ENCODE measurements at regions not wholly inside any gene's neighbourhood (a gene's known extent, or its start where the extent isn't known, plus 50 kb on each side); places are given as distances from the start of the nearest gene placed in this dataset.

DNA sequence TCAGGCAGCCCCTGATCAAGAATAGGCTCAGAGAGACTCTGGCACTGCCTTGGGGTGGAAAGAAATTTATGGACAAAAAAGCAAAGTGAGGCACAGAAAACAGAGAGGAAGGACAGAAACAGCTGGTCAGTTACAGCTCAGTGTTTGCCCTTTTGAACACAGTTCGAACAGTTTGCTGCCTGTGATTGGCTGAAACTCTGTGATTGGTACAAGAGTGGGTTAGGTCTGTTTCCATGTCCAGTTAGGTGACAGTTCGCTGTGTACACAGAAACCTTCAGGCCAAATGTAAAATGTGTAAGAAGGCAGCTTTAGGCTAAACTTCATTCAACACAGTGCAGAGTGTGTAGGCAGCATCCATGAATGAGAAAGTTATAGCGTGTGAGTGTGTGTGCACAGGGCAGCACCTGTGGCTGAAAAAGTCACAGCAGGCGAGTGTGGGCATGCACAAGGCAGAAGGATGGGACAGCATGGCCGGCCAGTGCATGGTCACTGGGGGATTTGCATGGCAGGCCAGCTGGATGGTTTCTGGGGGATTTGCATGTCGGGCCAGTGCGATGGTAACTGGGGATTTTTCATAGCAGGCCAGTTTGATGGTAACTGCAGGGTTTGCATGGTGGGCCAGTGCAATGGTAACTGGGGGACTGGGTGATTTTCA is 75.4 kb upstream of the FRMD1 start:
- DNase-seq: no peak

DNA sequence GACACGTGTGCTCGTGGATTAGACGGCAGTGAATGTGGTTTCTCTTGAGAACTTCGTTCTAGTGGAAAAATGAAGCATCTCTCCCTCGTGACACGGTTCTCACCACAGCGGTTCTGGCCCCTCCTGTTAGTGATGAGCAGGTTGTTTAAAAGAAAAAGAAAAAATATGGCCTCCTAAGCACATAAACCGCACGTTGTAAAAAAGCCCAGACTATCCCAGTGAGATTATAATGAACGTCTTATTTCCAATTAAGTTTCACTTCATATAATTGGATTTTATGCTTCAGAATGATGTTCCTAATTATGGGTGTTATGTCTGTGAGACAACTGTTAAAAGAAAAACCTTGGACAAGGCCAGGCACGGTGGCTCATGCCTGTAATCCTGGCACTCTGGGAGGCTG is 74.5 kb upstream of the FRMD1 start:
- no peak for DNase-seq

DNA sequence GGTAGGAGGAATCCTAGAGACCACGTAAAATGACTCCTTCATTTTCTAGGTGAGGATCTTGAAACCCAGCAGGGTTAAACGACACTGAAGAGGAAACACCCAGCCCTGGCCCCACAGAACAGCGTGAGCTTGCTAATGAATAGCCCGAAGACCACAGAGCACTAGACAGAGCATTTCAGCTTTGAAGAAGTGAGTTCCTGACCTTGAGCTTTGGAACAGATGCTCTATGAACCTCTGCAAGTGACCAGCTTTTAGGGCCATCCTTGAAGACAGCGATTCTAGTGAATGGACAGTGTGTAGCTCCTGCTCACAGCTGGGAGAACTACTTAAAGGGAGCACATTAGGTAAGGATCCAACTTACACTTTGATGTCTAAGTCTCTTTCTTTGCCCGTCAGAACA is 74.0 kb upstream of the FRMD1 start:
- DNase-seq: no peak

DNA sequence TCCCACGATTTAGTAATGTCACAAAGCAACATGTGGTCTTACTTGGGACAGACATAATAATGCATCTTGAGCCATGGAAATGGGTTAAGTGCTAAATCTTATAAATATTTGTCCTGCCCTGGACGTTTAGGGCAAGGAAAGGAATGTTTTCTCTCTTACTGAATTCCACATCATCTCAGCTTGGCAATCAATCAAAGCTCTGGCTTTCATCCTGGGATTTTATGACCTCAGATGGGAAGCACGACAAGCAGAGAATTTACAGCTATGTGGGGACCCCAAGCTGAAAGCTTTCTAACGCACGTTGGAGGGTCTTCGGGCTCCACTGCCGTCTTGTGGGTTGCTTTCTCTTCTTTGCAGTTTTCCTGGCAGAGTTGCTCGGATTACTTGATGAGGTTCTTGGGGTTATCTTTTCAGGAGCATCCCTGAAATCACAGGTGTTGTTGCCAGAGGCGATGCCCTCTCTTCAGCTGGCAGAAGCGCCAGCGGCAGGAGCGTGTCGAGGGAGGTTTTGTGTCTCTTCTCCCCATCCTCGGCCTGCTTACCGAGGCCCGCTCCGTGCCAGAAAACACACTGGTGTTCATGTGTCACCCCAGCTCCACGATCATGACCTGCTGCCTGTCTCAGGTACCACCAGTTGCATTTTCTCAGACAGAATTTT is 73.4 kb upstream of the FRMD1 start:
- no peak for DNase-seq

DNA sequence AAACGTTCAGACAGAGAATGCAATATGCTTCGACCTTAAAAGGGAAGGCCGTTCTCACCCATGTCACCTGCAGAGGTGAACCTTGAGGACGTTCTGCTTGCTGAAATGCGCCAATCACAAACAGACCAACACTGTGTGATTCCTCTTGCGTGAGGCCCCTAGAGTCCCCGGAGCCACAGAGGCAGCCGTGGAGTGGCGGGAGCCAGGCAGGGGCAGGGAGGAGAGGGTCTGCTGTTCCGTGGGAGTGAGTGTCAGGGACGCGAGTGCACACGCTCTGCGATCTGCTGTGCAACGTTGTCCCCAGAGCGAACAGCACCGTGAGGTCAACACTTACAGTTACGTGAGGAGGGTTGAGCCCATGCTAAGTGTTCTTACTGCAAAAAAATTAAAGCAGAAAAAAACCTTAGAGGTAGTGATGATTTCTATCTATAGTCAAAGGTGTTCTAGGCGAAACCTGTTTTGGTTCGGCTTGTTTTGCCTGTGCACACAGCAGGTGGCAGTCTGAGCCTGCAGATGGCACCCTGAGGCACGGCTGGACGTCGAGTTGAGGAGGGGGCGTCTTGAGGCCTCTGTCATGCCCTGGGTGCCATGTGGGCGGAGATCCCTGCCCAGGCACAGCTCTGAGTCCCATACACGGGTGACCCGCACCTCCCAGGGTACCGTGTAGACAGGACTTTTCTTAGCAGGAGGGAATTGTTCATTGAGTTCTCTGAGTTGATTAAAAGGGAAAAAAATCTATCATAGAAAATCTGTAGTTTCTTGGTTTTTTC is 71.7 kb upstream of the FRMD1 start:
- DNase-seq: no peak

DNA sequence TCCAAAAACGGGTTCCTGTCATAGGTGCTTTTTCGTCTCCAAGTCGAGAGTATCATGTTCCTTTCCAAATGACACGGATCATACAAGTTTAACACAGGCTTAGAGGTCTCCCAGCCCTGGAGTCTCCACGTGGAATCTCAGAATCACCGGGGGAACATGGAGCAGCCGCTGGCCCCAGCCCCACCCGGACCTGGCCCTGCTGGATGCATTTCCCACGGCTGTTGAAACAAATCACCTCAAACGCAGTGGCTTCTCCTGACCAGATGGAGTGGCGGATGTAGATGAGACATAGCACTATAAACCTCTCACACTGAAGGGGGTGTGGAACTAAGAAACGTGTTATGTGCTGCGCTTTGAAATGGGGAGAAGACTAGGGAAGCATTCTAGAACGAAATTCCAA is 70.0 kb upstream of the FRMD1 start:
- DNase-seq: no peak

DNA sequence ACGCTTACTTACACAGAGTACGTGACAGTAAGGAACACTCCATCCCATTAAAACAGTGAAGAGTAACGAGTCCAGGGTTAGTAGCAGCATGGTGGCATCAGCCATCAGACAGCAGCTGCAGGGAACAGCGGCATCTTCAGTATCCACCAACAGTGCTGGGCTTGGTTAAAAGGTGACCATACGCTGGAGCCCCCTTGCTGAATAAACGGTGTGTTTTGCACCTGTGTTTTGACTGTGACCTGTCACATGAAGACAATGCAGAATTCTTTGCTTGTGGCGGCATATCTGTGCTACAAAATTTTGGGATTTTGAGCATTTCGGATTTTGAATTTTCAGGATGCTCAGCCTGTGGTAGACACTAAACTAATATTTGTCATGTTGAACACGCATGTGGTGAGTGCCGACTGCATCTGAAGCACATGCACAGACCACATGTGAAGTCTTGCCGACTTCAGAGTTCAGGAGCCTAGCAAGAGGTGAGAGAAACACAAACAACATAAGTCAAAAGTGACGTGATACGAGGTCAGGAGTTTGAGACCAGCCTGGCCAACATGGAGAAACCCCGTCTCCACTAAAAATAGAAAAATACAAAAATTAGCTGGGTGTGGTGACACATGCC is 69.3 kb upstream of the FRMD1 start:
- DNase-seq: no peak

DNA sequence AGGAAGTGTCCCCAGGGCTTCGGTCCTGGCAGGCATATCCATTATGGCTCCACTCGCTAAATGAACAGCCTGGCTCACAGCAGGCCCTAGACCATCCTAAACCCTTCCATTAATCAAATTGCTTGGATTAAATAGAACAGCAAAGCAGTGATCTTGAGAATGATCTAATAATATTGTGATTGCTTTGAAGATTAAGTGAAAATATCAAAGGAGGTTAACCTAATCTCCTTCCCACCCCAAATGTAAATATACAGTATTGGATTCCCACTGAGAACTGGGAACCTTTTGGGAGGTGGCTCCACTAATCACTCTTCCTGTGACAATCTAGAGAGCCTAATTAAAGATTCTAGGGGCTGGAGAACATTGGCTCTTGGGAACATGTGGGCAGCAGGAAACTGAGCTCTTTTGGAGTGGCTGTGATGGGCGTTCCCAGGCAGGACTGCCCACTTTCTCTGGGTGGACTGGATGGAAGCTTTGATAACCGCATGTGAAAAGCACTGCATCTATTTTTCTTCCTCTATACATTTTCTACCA is 68.3 kb upstream of the FRMD1 start:
- peak in 1 of 2 experiments; percentile 53 for DNase-seq

DNA sequence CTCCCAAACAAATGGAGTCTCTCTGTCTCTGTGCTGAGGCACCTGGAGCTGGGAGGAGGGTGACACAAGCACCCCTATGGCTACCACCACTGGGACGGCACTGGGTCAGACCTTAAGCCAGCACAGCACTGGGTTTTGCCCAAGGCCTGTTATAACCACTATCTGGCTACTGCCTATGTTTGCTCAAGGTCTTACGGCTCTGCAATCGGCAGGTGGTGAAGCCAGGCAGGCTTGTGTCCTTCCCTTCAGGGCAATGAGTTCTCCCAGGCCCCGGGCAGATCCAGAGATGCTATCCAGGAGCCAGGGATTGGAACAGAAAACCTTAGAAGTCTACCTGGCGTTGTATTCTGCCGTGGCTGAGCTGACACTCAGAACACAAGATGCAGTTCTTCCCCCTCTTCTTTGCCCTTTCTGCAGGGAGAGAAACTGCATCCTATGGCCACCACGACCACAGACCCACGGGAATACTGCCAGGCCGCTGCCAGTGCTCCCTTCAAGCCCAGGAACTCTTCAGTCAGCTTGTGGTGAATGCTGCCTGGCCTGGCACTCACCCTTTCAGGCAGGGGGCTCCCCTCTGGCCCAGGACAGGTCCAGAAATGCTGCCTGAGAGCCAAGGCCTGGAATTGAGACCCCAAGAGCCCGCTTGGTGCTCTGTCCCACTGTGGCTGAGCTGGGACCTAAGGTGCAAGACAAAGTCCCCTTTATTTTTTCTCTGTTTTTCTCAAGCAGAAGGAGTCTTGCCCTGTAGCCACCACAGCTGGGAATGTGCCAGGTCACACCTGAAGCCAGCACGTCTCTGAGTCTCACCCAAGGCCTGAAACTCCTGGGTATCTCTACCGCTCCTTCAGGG is 67.0 kb upstream of the FRMD1 start:
- no peak for DNase-seq

DNA sequence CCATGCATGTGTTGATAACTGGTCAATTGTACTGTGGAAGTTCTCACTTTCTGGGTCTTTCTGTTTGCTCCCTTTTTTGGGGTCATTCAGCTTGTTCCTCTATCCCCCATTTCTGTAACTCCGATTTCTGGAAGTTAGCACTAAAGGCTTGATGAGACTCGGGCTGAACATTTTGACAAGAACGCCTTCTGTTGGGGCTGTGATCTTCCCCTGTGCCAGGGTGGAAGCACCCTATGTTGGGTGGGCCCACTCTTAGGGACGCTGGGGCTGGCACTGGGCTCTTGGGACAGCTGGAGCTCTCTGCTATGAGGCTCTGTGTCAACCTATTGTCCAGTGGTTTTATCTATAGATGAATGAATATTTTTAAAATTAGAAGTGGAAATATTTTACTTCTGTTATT is 60.1 kb upstream of the FRMD1 start:
- no peak for DNase-seq

DNA sequence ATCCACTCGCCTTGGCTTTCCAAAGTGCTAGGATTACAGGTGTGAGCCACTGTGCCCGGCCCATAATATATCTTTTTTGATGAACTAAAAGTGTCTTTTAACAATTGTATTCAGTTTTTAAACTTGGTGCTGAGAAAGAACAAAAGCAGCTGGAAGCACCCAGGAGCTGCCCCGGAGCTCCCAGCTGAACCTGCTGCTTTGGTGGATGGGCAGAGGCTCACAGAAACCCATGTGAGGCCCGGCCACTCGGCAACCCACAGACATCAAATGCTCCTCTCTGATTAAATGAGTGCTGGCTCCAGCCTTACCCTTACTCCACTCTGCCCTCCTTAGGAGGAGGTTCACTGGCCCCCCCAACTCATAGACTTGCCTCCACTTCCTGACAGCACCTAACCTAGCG is 59.4 kb upstream of the FRMD1 start:
- no peak for DNase-seq

DNA sequence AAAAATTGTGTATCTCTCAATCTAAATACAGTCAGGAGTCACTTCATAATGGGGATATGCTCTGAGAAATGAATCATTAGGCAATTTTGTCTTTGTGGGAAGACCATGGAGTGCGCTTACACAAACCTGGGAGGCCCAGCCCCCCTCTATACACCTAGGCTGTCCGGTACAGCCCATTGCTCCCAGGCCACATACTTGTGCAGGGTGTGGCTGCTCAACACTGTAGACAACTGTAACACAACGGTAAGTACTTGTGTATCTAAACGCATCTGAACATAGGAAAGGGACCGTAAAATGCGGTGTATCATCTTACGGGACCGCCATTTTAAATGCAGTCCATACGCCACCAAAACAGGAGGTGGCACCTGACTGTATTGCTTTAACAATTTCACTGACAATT is 58.0 kb upstream of the FRMD1 start:
- DNase-seq: no peak

DNA sequence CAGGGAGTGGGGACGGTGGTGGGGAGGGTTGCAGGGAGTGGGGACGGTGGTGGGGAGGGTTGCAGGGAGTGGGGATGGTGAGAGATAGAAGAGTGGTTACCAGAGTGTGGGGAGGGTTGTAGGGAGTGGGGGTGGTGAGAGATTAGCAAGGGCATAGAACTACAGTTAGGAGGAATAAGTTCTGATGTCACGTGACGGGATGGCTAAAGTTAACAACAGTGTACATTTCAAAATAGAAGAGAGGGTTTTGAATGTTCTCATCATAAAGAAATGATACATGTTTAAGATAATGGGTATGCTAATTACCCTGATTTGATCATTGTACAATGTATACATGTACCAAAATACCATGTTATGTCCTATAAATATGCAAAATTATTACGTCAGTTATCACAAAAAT is 57.6 kb upstream of the FRMD1 start:
- DNase-seq: no peak

DNA sequence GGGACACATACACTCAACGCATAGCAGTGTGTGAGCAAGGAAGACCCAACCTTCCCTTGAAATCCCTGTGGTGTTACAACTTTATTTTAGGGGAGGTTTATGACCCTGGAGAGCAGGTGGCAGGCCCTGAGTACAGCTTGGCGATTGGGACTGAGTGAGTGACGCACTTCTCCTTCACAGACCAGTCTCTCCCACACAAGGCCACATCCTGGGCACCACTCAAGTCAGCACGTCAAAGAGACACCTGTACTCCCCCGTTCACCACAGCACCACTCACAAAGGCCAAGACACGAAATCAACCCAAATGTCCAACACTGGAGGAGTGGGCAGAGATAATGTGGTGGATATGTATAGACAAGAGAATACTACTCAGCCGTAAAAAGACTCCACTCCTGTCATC is 57.0 kb upstream of the FRMD1 start:
- no peak for DNase-seq

DNA sequence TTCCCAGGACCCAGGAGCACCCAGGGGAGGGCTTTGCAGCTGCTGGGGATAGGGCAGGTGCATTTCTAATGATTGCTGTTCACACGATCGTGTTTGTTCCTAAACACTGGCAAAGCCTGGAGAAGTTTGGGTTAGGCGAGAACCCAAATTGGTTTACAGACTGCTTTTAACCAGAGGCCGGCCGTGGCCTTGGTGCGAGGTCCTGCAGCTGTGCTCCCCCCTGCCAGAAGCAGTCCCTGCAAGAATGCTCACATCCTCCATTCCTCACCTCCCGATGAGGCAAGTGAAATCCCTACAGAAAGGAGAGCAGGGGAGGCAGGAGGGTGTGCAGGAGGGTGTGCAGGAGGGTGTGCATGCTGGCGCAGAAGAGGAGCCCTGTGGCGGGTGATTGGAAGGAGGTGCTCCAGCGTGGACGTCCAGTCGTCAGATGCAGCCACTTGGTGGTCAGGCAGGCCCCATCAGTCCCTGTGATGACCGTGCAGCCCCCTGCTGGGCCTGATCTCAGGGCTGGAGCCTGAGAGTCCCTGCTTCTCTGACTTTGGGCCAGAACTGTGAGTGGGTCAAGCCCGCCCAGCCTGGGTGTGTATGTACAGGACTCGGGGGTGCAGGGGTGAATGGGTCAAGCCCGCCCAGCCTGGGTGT is 55.7 kb upstream of the FRMD1 start:
- DNase-seq: peak in 1 of 2 experiments; percentile 20

DNA sequence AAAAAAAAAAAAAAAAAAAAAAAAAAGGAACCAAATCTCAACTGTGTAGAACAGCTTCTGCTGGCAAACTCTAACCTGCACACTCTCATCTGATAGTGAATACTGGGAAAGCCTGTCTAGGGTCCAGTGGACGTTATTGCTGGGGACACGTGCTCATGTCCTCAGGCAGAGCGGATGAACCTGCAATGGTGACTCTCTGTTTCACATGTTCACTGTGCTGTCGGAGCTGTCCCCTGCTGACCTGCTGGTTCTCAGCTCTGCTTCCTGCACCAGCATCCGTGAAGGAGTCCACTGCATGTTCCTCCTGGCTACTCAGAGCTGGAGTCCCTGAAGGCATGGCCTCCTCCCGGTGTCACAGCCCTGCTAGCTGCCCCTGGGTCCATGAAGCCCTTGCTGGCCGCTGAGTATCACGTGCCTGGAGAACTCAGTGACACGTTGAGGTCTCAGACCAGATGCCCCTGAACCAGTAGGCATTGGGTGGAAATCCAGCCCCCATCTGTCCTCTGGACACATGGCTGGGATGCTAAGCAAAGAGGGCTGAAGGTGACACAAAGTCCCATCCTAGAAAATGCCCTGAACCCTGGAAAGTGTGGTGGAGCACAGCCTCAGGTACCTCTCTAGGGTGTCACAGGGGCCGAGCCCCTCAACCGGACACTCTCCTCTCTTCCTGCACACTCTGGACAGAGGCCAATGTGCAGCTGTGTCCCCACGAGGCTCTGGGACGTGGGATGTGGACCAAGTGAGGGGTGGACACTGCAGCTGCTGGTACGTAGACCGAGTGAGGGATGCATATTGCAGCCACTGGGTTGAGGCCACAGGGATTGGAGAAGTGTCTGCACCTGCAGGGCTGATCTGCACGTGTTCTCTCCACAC is 54.9 kb upstream of the FRMD1 start:
- DNase-seq: no peak

DNA sequence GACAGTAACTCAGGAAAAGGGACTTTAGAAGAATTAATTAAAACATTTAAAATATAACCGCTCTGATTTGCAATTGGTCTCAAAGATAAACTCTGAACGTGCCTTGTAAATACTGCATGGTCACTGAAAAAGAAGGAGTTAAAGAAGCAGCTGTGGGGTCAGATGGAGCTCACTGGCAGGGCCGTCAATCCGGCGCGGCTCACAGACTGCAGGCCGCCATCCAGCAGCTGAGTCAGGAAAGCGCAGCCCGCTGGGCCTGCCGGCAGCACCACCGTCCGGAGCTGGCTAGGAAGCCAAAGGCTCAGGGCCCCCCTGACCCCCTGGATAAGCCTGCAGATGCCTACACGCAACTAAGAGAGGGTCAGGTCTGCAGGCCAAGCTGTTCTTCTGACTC is 54.2 kb upstream of the FRMD1 start:
- no peak for DNase-seq

DNA sequence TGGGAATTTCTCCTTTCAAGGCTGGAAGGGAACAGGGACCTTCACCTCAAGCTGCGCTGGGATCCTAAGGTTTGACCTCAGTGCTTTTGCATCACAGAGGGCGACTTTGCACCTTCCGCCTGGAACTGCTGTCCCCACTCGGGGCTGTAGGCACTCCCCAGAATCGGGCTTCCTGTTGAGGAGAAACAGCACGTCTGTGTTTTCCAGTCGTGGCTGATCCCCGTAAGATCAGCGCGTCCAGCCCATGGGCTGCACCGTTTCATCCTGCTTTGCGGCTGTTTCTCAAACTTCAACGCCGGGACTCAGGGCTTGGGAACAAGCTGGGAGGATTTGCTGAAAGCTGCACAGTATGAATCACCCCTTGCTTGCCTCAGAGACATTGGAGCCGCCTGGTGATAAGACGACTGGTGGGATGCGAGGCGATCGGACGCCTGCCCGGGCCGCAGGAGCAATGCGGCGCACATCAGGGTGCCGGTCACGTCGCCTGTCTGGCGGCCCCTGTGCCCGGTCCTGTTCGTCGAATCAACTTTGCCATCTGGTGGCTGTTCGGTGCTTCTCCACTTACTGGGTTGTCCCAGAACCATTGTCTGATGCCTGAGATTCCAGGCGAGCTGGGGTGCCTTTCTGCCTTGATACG is 53.6 kb upstream of the FRMD1 start:
- DNase-seq: no peak

DNA sequence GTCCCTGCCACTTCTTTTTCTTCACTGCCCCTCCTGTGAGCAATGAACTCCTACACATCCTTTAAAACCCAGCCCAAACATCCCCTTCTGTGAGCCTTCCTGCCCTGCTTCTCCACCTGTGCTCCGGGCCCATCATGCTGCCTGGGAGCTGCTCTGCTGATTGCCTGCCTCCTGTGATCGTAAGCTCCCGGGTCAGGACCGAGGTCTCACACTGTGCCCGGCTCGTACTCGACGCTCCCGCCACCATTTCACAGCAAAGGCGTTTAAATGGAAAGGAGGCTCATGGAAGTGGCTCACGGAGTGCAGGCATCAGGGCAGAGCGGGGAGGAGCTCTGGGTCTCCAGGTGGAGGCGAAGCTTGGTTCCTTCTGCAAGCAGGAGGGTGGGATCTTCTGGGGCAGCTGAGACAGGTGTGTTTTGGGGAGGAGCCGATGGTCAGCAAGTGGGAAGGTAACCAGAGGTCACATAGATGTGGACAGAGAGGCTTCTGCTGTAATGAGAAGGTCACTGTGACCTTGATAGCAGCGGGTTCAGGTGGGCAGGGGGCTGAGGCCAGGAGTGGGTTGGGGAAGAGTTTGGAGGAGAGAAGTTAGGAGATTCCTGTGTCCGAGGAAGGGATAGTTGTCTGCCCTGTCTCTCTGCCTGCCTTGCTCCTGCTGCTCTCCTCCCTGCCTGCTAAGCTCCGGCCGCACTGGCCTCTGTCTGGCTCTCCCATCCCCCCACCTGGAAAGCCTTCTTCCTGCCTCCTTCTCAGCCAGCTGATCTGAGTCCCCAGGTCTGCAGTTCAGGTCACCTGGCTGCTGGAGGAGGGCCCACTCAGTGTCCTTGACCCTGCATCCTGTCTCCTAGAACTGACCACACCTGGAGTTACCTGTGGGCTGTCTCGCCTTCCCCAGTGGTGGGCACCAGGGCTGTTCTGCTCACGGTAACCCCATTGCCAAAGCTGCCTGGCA is 52.7 kb upstream of the FRMD1 start:
- no peak for DNase-seq
